H9 (cell line): ENCODE measurements at regions not wholly inside any gene's neighbourhood (a gene's known extent, or its start where the extent isn't known, plus 50 kb on each side); places are given as distances from the start of the nearest gene placed in this dataset.

Experiments used
- DNase-seq: peaks from one replicate; pipeline ENCODE4 v3.0.0-alpha.2; 2017
- H2AFZ ChIP-seq: one replicate; pipeline ENCODE4 v1.6.1; 2013; ENCODE audit warnings: mild to moderate bottlenecking, low read length, control low read depth, moderate library complexity
- H2AK5ac ChIP-seq: 2 replicates; pipeline ENCODE4 v1.6.1; 2013; ENCODE audit warnings: low read length, control low read depth, mixed read lengths; ENCODE audit not compliant: insufficient read length
- H2BK120ac ChIP-seq: one replicate; pipeline ENCODE4 v1.6.1; 2013; ENCODE audit warnings: low read depth, mild to moderate bottlenecking, low read length, control low read depth, inconsistent platforms; ENCODE audit not compliant: poor library complexity, severe bottlenecking
- H2BK12ac ChIP-seq: 2 replicates; pipeline ENCODE4 v1.6.1; 2013; ENCODE audit warnings: low read length, control low read depth, mixed read lengths, low read depth; ENCODE audit not compliant: insufficient read length
- H2BK15ac ChIP-seq: 2 replicates; pipeline ENCODE4 v1.6.1; 2013; ENCODE audit warnings: low read depth, low read length, control low read depth
- H2BK20ac ChIP-seq: one replicate; pipeline ENCODE4 v1.6.1; 2013; ENCODE audit warnings: low read depth, mild to moderate bottlenecking, low read length, control low read depth, inconsistent platforms; ENCODE audit not compliant: poor library complexity, severe bottlenecking
- H2BK5ac ChIP-seq: 2 replicates; pipeline ENCODE4 v1.6.1; 2013; ENCODE audit warnings: low read length, control low read depth, mixed read lengths; ENCODE audit not compliant: insufficient read length
- H3K14ac ChIP-seq: 2 replicates; pipeline ENCODE4 v1.6.1; 2013; ENCODE audit warnings: low read length, control low read depth; ENCODE audit not compliant: insufficient read depth
- H3K18ac ChIP-seq: 2 replicates; pipeline ENCODE4 v1.6.1; 2013; ENCODE audit warnings: low read depth, mild to moderate bottlenecking, mixed read lengths, low read length, control low read depth; ENCODE audit not compliant: insufficient read length
- H3K23ac ChIP-seq: 2 replicates; pipeline ENCODE4 v1.6.1; 2013; ENCODE audit warnings: low read length, control low read depth, mixed read lengths, low read depth; ENCODE audit not compliant: insufficient read length
- H3K23me2 ChIP-seq: 2 replicates; pipeline ENCODE4 v1.6.1; 2013; ENCODE audit warnings: low read depth, mild to moderate bottlenecking, mixed read lengths, low read length, control low read depth; ENCODE audit not compliant: insufficient read length, poor library complexity, severe bottlenecking
- H3K27ac ChIP-seq: 2 replicates; pipeline ENCODE4 v1.5.1; 2013; ENCODE audit warnings: low read length, control low read depth, mixed read lengths, low read depth; ENCODE audit not compliant: insufficient read length
- H3K27me3 ChIP-seq: 2 replicates; pipeline ENCODE4 v1.6.1; 2013; ENCODE audit warnings: low read length, control low read depth, inconsistent platforms; ENCODE audit not compliant: insufficient read depth
- H3K4ac ChIP-seq: 2 replicates; pipeline ENCODE4 v1.6.1; 2013; ENCODE audit warnings: low read depth, mild to moderate bottlenecking, control low read depth, inconsistent platforms, low read length, moderate library complexity
- H3K4me1 ChIP-seq: 2 replicates; pipeline ENCODE4 v1.6.1; 2013; ENCODE audit warnings: low read length, control low read depth, inconsistent platforms; ENCODE audit not compliant: insufficient read depth
- H3K4me2 ChIP-seq: 2 replicates; pipeline ENCODE4 v1.6.1; 2013; ENCODE audit warnings: low read length, control low read depth, mixed read lengths; ENCODE audit not compliant: insufficient read length, insufficient read depth
- H3K56ac ChIP-seq: 2 replicates; pipeline ENCODE4 v1.6.1; 2013; ENCODE audit warnings: low read depth, mild to moderate bottlenecking, mixed read lengths, low read length, control low read depth; ENCODE audit not compliant: insufficient read length
- H3K79me1 ChIP-seq: 2 replicates; pipeline ENCODE4 v1.6.1; 2013; ENCODE audit warnings: low read depth, mild to moderate bottlenecking, moderate library complexity, low read length, control low read depth, inconsistent platforms; ENCODE audit not compliant: insufficient read depth, poor library complexity, severe bottlenecking
- H3K79me2 ChIP-seq: 2 replicates; pipeline ENCODE4 v1.6.1; 2013; ENCODE audit warnings: low read length, control low read depth, inconsistent platforms; ENCODE audit not compliant: insufficient read depth
- H3K9ac ChIP-seq: 2 replicates; pipeline ENCODE4 v1.6.1; 2013; ENCODE audit warnings: low read length, control low read depth, mixed read lengths; ENCODE audit not compliant: insufficient read length; ENCODE audit errors: extremely low read depth
- H3K9me3 ChIP-seq: one replicate; pipeline ENCODE4 v1.6.1; 2013; ENCODE audit warnings: low read depth, low read length, inconsistent platforms; ENCODE audit not compliant: control insufficient read depth
- H3T11ph ChIP-seq: one replicate; pipeline ENCODE4 v1.6.1; 2013; ENCODE audit warnings: mild to moderate bottlenecking, low read length, control low read depth, inconsistent platforms
- H4K20me1 ChIP-seq: one replicate; pipeline ENCODE4 v1.6.1; 2013; ENCODE audit not compliant: control insufficient read depth, insufficient read length, insufficient read depth
- H4K5ac ChIP-seq: 2 replicates; pipeline ENCODE4 v1.6.1; 2013; ENCODE audit warnings: low read depth, mild to moderate bottlenecking, mixed read lengths, low read length, control low read depth; ENCODE audit not compliant: insufficient read length
- H4K8ac ChIP-seq: replicated peaks from 2 replicates; pipeline ENCODE4 v1.6.1; 2013; ENCODE audit warnings: low read length, control low read depth, mixed read lengths, low read depth; ENCODE audit not compliant: insufficient read length
- H4K91ac ChIP-seq: 2 replicates; pipeline ENCODE4 v1.6.1; 2013; ENCODE audit warnings: low read depth, mild to moderate bottlenecking, moderate library complexity, mixed read lengths, low read length, control low read depth; ENCODE audit not compliant: insufficient read length
- H3K27ac Mint-ChIP-seq, 3 experiments: 2 replicates in 2 of 3; 3 replicates in 1 of 3; pipeline ENCODE4 v1.8.0; 2020 to 2021; ENCODE audit warnings: mixed read lengths in 3 of 3, mild to moderate bottlenecking in 1 of 3, moderate library complexity in 1 of 3
- H3K27me3 Mint-ChIP-seq: 2 replicates; pipeline ENCODE4 v1.8.0; 2021; ENCODE audit warnings: low read depth, mild to moderate bottlenecking, moderate library complexity, mixed read lengths
- H3K36me3 Mint-ChIP-seq, 3 experiments: 2 replicates in 2 of 3; 3 replicates in 1 of 3; pipeline ENCODE4 v1.8.0; 2020 to 2021; ENCODE audit warnings: low read depth in 3 of 3, mixed read lengths in 3 of 3; ENCODE audit not compliant: insufficient read depth in 1 of 3
- H3K4me1 Mint-ChIP-seq, 2 experiments: 2 replicates each; pipeline ENCODE4 v1.8.0; 2020; ENCODE audit warnings: mixed read lengths in 2 of 2
- H3K4me3 Mint-ChIP-seq, 2 experiments: 2 replicates in 1 of 2; 3 replicates in 1 of 2; pipeline ENCODE4 v1.8.0; 2020 to 2021; ENCODE audit warnings: mild to moderate bottlenecking in 2 of 2, mixed read lengths in 2 of 2, moderate library complexity in 1 of 2
- H3K9me3 Mint-ChIP-seq, 2 experiments: 2 replicates in 1 of 2; 3 replicates in 1 of 2; pipeline ENCODE4 v1.8.0; 2020; ENCODE audit warnings: mild to moderate bottlenecking in 2 of 2, mixed read lengths in 2 of 2, moderate library complexity in 1 of 2
- WGBS: extraction: QIAGEN DNeasy Blood & Tissue Kit; methylation state at CpG from one replicate; pipeline ENCODE4 v1.1.7; 2013; ENCODE audit warnings: missing lambda C conversion rate, low lambda C conversion rate, mixed read lengths; ENCODE audit not compliant: insufficient read length; ENCODE audit errors: extremely low coverage; 5-methylcytosine and 5-hydroxymethylcytosine counted together
- TF ChIP-seq, protein P1 (sequence below): fragments of 200-600 bp; sonication (generic); conservative IDR thresholded peaks from 3 replicates; pipeline ENCODE4 v1.8.0; 2021; ENCODE audit warnings: antibody characterized with exemption, mild to moderate bottlenecking

DNA sequence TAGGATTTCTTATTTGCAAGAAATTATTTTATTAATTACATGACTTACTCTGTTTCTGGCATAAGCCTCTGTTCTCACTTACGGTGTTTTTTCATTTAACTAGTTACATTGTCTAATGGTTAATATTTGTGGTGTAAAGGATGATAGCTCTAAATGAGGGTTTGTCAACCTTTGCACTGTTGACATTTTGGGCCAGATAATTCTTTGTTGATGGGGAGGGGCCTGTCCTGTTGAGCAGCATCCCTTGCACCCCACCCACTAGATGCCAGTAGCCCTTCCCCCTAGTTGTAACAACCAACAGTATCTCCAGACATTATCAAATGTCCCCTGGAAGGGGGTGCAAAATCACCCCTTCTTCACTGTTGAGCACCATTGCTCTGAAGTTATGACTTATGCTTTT lies 83.6 kb upstream of the SLC44A3 start:
- no peak overlapping the region for H3K14ac ChIP-seq
- H3K4me2 ChIP-seq: no peak overlapping the region
- no peak overlapping the region for H4K91ac ChIP-seq
- no peak overlapping the region for H3K18ac ChIP-seq
- no peaks in the 10 kb centered on the region for H3K9me3 Mint-ChIP-seq
- no peak overlapping the region for H3K9ac ChIP-seq
- no peaks in the 10 kb centered on the region for H3K27me3 ChIP-seq
- H3K23me2 ChIP-seq: no peaks in the 10 kb centered on the region
- H3K36me3 Mint-ChIP-seq: no peaks in the 10 kb centered on the region; a peak in 1 of 7 replicates
- no peak overlapping the region for H2AFZ ChIP-seq
- no peak overlapping the region for H3K56ac ChIP-seq
- no peak overlapping the region for H2BK12ac ChIP-seq
- no peak overlapping the region for H2BK5ac ChIP-seq
- H3K4me1 Mint-ChIP-seq: peaks cover 37 to 41% of the 10 kb centered on the region in 2 experiments
- H3K27ac Mint-ChIP-seq: no peak overlapping the region
- no peaks in the 10 kb centered on the region for H3K79me2 ChIP-seq
- no CpG with 5 or more reads among the region's 1 CpG for WGBS
- H4K5ac ChIP-seq: no peak overlapping the region
- no peak overlapping the region for H3T11ph ChIP-seq
- H3K27ac ChIP-seq: no peak overlapping the region
- DNase-seq: no peak
- H2BK15ac ChIP-seq: no peak overlapping the region
- no peak overlapping the region for H3K23ac ChIP-seq
- H3K4me3 Mint-ChIP-seq: no peak overlapping the region
- no peak overlapping the region for H3K4ac ChIP-seq
- H3K27me3 Mint-ChIP-seq: no peaks in the 10 kb centered on the region; the same call in 1 of the 2 replicates
- no peak overlapping the region for H2AK5ac ChIP-seq
- H2BK120ac ChIP-seq: no peak overlapping the region
- TF ChIP-seq, protein P1, sequence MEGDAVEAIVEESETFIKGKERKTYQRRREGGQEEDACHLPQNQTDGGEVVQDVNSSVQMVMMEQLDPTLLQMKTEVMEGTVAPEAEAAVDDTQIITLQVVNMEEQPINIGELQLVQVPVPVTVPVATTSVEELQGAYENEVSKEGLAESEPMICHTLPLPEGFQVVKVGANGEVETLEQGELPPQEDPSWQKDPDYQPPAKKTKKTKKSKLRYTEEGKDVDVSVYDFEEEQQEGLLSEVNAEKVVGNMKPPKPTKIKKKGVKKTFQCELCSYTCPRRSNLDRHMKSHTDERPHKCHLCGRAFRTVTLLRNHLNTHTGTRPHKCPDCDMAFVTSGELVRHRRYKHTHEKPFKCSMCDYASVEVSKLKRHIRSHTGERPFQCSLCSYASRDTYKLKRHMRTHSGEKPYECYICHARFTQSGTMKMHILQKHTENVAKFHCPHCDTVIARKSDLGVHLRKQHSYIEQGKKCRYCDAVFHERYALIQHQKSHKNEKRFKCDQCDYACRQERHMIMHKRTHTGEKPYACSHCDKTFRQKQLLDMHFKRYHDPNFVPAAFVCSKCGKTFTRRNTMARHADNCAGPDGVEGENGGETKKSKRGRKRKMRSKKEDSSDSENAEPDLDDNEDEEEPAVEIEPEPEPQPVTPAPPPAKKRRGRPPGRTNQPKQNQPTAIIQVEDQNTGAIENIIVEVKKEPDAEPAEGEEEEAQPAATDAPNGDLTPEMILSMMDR: no peak
- no peaks in the 10 kb centered on the region for H4K20me1 ChIP-seq
- no peak overlapping the region for H4K8ac ChIP-seq
- no peaks in the 10 kb centered on the region for H3K79me1 ChIP-seq
- no peak overlapping the region for H2BK20ac ChIP-seq
- H3K9me3 ChIP-seq: no peaks in the 10 kb centered on the region
- no peaks in the 10 kb centered on the region; the same call in 1 of the 2 replicates for H3K4me1 ChIP-seq
